ENCODE measurements at regions not wholly inside any gene's neighbourhood (a gene's known extent, or its start where the extent isn't known, plus 50 kb on each side); places are given as distances from the start of the nearest gene placed in this dataset.

- no peak for TF ChIP-seq CTCF (IDR thresholded peaks at IDR 0.05)
- TF ChIP-seq POLR2A (IDR thresholded peaks at IDR 0.05): no peak
Observed at GRCh38 chr10:78995987-78996791, 72.6 kb upstream of the ZMIZ1 start.
